ENCODE measurements at regions not wholly inside any gene's neighbourhood (a gene's known extent, or its start where the extent isn't known, plus 50 kb on each side); places are given as distances from the start of the nearest gene placed in this dataset.
"Not testable (repeated sequence)": the region's sequence is repeated elsewhere in the genome, so short reads cannot be mapped to it uniquely, and the experiment has no call there.

- CTCF ChIA-PET = no interaction called here
- H3K4me3 ChIP-seq (ENCODE audit: low read depth, low read length) = no peak overlapping the region
- DNase-seq (ENCODE audit: low read depth, low spot score) = no peak
- POLR2A ChIA-PET = no interaction called here
- TF ChIP-seq CTCF (IDR thresholded peaks at IDR 0.05; ENCODE audit: insufficient read depth, low read length, missing control alignments) = no peak
Observed at GRCh38 chr7:10780400-10780747, 193.3 kb upstream of the PHF14 start.

- DNase-seq (ENCODE audit: low read depth, low spot score); CTCF ChIA-PET; H3K4me3 ChIP-seq (ENCODE audit: low read depth, low read length); POLR2A ChIA-PET: not testable (repeated sequence)
Observed at GRCh38 chr7:10786976-10787375, 186.7 kb upstream of the PHF14 start.

- no peak for TF ChIP-seq CTCF (IDR thresholded peaks at IDR 0.05; ENCODE audit: insufficient read depth, low read length, missing control alignments)
- H3K4me3 ChIP-seq (ENCODE audit: low read depth, low read length) = no peak overlapping the region
- CTCF ChIA-PET = no interaction called here
- DNase-seq (ENCODE audit: low read depth, low spot score) = no peak
- POLR2A ChIA-PET = no interaction called here
Observed at GRCh38 chr7:10789170-10789569, 184.5 kb upstream of the PHF14 start.

- TF ChIP-seq CTCF (IDR thresholded peaks at IDR 0.05; ENCODE audit: insufficient read depth, low read length, missing control alignments) = no peak
- POLR2A ChIA-PET = no interaction called here
- CTCF ChIA-PET = no interaction called here
- H3K4me3 ChIP-seq (ENCODE audit: low read depth, low read length) = no peak overlapping the region
- no peak for DNase-seq (ENCODE audit: low read depth, low spot score)
Observed at GRCh38 chr7:10790910-10791309, 182.8 kb upstream of the PHF14 start.

- TF ChIP-seq CTCF (IDR thresholded peaks at IDR 0.05; ENCODE audit: insufficient read depth, low read length, missing control alignments) = no peak
- no peak for DNase-seq (ENCODE audit: low read depth, low spot score)
- POLR2A ChIA-PET = no interaction called here
- CTCF ChIA-PET = no interaction called here
- H3K4me3 ChIP-seq (ENCODE audit: low read depth, low read length) = no peak overlapping the region
Observed at GRCh38 chr7:10793995-10794775, 179.5 kb upstream of the PHF14 start.

GRCh38 chr7:10797157-10797556, 176.5 kb upstream of the PHF14 start:
- CTCF ChIA-PET = no interaction called here
- TF ChIP-seq CTCF (IDR thresholded peaks at IDR 0.05; ENCODE audit: insufficient read depth, low read length, missing control alignments) = no peak
- H3K4me3 ChIP-seq (ENCODE audit: low read depth, low read length) = no peak overlapping the region
- no peak for DNase-seq (ENCODE audit: low read depth, low spot score)
- POLR2A ChIA-PET = no interaction called here

- ChIA-PET POLR2A (no interaction called here), CTCF (no interaction called here)
- H3K4me3 ChIP-seq (ENCODE audit: low read depth, low read length) = no peak overlapping the region
- no peak for DNase-seq (ENCODE audit: low read depth, low spot score)
- no peak for TF ChIP-seq CTCF (IDR thresholded peaks at IDR 0.05; ENCODE audit: insufficient read depth, low read length, missing control alignments)
Observed at GRCh38 chr7:10798044-10798443, 175.6 kb upstream of the PHF14 start.

Data from AG04449 (cell line).